GM12878 (cell line): ENCODE measurements at regions not wholly inside any gene's neighbourhood (a gene's known extent, or its start where the extent isn't known, plus 50 kb on each side); places are given as distances from the start of the nearest gene placed in this dataset.
A peak's percentile ranks its signal among the peaks of the same experiment; 100 is the strongest.

ENCODE experiments used
- ATAC-seq: fragments of 200-7000 bp; cut with Tn5 transposase; 3 replicates; pipeline ENCODE4 v1.9.1; 2020; ENCODE audit warnings: mild to moderate bottlenecking, moderate library complexity
- BruUV-seq: library from RNA; stranded (reverse); fragments of 400-500 nt; replicated peaks from 2 replicates; lab custom pipeline; 2021; lab: Mats Ljungman, UMichigan
- CTCF ChIA-PET: fragments of 300-600 bp; sonication (Branson Sonifier 250); formaldehyde crosslinking; extraction: SDS; loops from one replicate; lab custom pipeline; 2021; ENCODE audit warnings: inconsistent platforms; lab: Yijun Ruan, JAX
- POLR2A ChIA-PET: fragments of 350-600 bp; formaldehyde crosslinking; extraction: SDS; loops from one replicate; lab custom pipeline; 2021; ENCODE audit warnings: inconsistent platforms; lab: Charles Lee
- RAD21 ChIA-PET: fragments of 300-600 bp; sonication (Branson Sonifier 250); formaldehyde crosslinking; loops from one replicate; lab custom pipeline; 2023; ENCODE audit warnings: antibody characterized with exemption; ENCODE audit not compliant: unreplicated experiment; lab: Charles Lee
- SMC1A ChIA-PET: fragments of 300-600 bp; sonication (Branson Sonifier 250); formaldehyde crosslinking; loops from one replicate; lab custom pipeline; 2023; ENCODE audit not compliant: unreplicated experiment, uncharacterized antibody; lab: Charles Lee
- DNase-seq: peaks from one replicate; pipeline ENCODE4 v3.0.0-alpha.2; 2011; ENCODE audit warnings: low read depth, low spot score
- FAIRE-seq: peaks from 3 replicates; lab custom pipeline; 2011; peaks lifted over from hg19 to GRCh38; lab: Jason Lieb, UNC
- H2AFZ ChIP-seq: 2 replicates; pipeline ENCODE4 v1.6.0; 2011; ENCODE audit warnings: low read depth, low read length, control low read depth; ENCODE audit not compliant: control insufficient read depth
- H3K27ac ChIP-seq: 2 replicates; pipeline ENCODE4 v1.5.1; 2011; ENCODE audit warnings: control low read depth; ENCODE audit not compliant: control insufficient read depth, insufficient read depth
- H3K27me3 ChIP-seq, 2 experiments: replicated peaks in 1 of 2; 2 replicates each; pipeline versions ENCODE4 v1.6.0 to v1.6.1; 2011; ENCODE audit warnings: low read length in 1 of 2; ENCODE audit not compliant: control insufficient read depth in 2 of 2, insufficient read depth in 2 of 2
- H3K36me3 ChIP-seq, 2 experiments: 2 replicates each; pipeline ENCODE4 v1.5.1; 2011; ENCODE audit warnings: low read length in 1 of 2; ENCODE audit not compliant: control insufficient read depth in 2 of 2, insufficient read depth in 2 of 2
- H3K4me1 ChIP-seq: 2 replicates; pipeline ENCODE4 v1.6.1; 2011; ENCODE audit warnings: mild to moderate bottlenecking, low read length, moderate library complexity, mixed read lengths; ENCODE audit not compliant: control insufficient read depth, insufficient read depth
- H3K4me2 ChIP-seq: 2 replicates; pipeline ENCODE4 v1.6.0; 2011; ENCODE audit warnings: control low read depth; ENCODE audit not compliant: control insufficient read depth, insufficient read depth
- H3K4me3 ChIP-seq: fragments of 200-600 bp; sonication (generic); 2 replicates; pipeline ENCODE4 v1.5.1; 2016
- H3K79me2 ChIP-seq: 2 replicates; pipeline ENCODE4 v1.6.0; 2011; ENCODE audit warnings: low read length; ENCODE audit not compliant: control insufficient read depth, insufficient read depth
- H3K9ac ChIP-seq: 2 replicates; pipeline ENCODE4 v1.8.0; 2011; ENCODE audit warnings: low read length, control low read depth, mixed read lengths; ENCODE audit not compliant: control insufficient read depth, insufficient read depth
- H3K9me3 ChIP-seq: replicated peaks from 3 replicates; pipeline ENCODE4 v1.5.1; 2011; ENCODE audit warnings: mild to moderate bottlenecking, low read length; ENCODE audit not compliant: control insufficient read depth, insufficient read depth
- H4K20me1 ChIP-seq: 2 replicates; pipeline ENCODE4 v1.6.0; 2011; ENCODE audit not compliant: control insufficient read depth, insufficient read depth
- CHD2 ChIP-seq: IDR thresholded peaks from 2 replicates; pipeline ENCODE4 v1.6.1; 2011; ENCODE audit warnings: low read depth, low read length, improper control_type of control experiment, borderline replicate concordance
- CUX1 ChIP-seq: IDR thresholded peaks from 2 replicates; pipeline ENCODE4 v1.6.1; 2012; ENCODE audit warnings: improper control_type of control experiment, low read depth, low read length; ENCODE audit not compliant: insufficient replicate concordance
- HDGF ChIP-seq: fragments of 450-650 bp; IDR thresholded peaks from 2 replicates; pipeline ENCODE4 v1.6.1; 2016; ENCODE audit warnings: antibody characterized with exemption
- SIX5 ChIP-seq: IDR thresholded peaks from 2 replicates; pipeline ENCODE4 v1.6.1; 2011; ENCODE audit warnings: mild to moderate bottlenecking, low read depth, low read length, moderate library complexity; ENCODE audit not compliant: severe bottlenecking
- WGBS: methylation state at CpG from one replicate; pipeline ENCODE4 v1.1.6; 2016; ENCODE audit warnings: low lambda C conversion rate; ENCODE audit not compliant: insufficient replicate concordance, insufficient coverage; ENCODE audit errors: missing lambda C conversion rate; 5-methylcytosine and 5-hydroxymethylcytosine counted together
- in situ Hi-C: fragments of 300-500 bp; cut with MboI; formaldehyde crosslinking; loops from 9 replicates; pipeline ENCODE4 v1.14.3; 2018; ENCODE audit warnings: mixed read lengths
- intact Hi-C: fragments of 100-400 bp; cut with micrococcal nuclease; formaldehyde crosslinking; loops from one replicate; pipeline ENCODE4 v1.14.2; 2022; ENCODE audit not compliant: unreplicated experiment

DNA sequence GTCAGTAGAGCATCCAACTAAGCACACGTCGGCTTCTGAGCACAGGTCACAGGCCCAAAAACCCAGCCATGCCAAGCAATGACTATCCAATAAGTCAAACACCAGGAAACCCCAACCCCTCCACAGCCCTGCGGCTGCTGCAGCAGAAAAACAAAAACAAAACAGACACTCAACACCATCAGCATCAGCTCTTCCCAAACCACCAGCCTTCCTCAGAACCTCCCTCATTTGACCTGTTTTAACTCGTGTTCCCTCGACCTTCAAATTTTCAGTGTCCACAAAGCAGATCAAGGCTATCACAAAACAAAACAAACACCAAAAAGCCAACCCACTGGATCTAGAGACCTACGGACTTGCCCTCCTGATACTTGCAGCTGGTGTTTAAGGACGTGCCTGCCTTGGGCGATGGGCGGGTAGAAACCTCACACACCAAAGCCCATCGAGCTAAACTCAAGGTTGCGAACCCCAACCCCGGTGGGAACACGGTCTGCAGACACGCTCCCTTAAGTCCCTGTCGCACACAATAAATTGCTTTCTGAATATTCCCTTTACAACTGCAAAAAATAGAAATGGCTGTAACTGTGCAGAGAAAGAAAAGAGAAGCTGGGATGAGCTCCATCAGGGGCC is 247.1 kb upstream of the ANKRD55 start:
- Histone ChIP-seq H3K36me3 (no peaks in the 10 kb centered on the region), H3K27ac (peak overlapping the region; percentile 38), H3K4me1 (peaks cover 24% of the 10 kb centered on the region), H3K4me2 (peak overlapping the region; percentile 99), H4K20me1 (no peaks in the 10 kb centered on the region), H3K27me3 (no peaks in the 10 kb centered on the region), H3K4me3 (peak overlapping the region; percentile 87), H3K79me2 (no peaks in the 10 kb centered on the region), H3K9me3 (no peaks in the 10 kb centered on the region; the same call in 1 of the 3 replicates), H3K9ac (peak overlapping the region; percentile 46), H2AFZ (peak overlapping the region; percentile 73)
- in situ Hi-C loops (loop anchor here (5.0 kb wide), 1 partner anchor 357 kb away; no protein-coding TSS in a partner anchor), intact Hi-C loops (loop anchor here (2.0 to 5.0 kb wide), 4 partner anchors 65 to 357 kb away; no protein-coding TSS in a partner anchor)
- ChIA-PET CTCF (interaction anchor here (0.6 to 5.5 kb wide), 9 partner anchors 10 to 360 kb away, joined by 3 to 29 read pairs (median 3); no protein-coding TSS in a partner anchor), POLR2A (interaction anchor here (0.5 to 1.5 kb wide), 2 partner anchors 66 to 974 kb away, joined by 3 to 4 read pairs; no protein-coding TSS in a partner anchor), RAD21 (interaction anchor here (0.6 to 3.0 kb wide), 15 partner anchors 33 to 358 kb away, joined by 3 to 24 read pairs (median 5); no protein-coding TSS in a partner anchor), SMC1A (interaction anchor here (0.7 to 3.8 kb wide), 24 partner anchors 10 to 469 kb away, joined by 3 to 25 read pairs (median 3); no protein-coding TSS in a partner anchor)
- 0% methylated on average over 15 of the region's 15 CpGs for WGBS
- no TSS peak for BruUV-seq
- FAIRE-seq: no peak
- peak; percentile 9 for DNase-seq
- no peak for TF ChIP-seq CHD2
- TF ChIP-seq HDGF: 0 out of 2 replicates have a peak, but pooled peaks have one; percentile 42
- TF ChIP-seq SIX5: no peak
- peak; percentile 44 for TF ChIP-seq CUX1
- ATAC-seq: peak; percentile 63
